Endothelial cell of umbilical vein (primary cell): ENCODE measurements at regions not wholly inside any gene's neighbourhood (a gene's known extent, or its start where the extent isn't known, plus 50 kb on each side); places are given as distances from the start of the nearest gene placed in this dataset.

ENCODE experiments used
- CTCF ChIP-seq, 2 donors: IDR thresholded peaks; 1 replicate in 1 of 2; 2 replicates in 1 of 2; pipeline ENCODE4 v1.5.1; 2011; ENCODE audit warnings: low read length in 2 of 2, mild to moderate bottlenecking in 2 of 2, moderate library complexity in 2 of 2, control low read depth in 1 of 2, inconsistent platforms in 1 of 2, low read depth in 1 of 2; ENCODE audit not compliant: insufficient read depth in 1 of 2; ENCODE audit errors: extremely low read depth in 1 of 2
- EZH2 ChIP-seq: IDR thresholded peaks from 2 replicates; pipeline ENCODE4 v1.6.1; 2012; ENCODE audit warnings: borderline replicate concordance, low read depth, mild to moderate bottlenecking, moderate library complexity, low read length, inconsistent platforms; ENCODE audit not compliant: severe bottlenecking
- FOS ChIP-seq: IDR thresholded peaks from 2 replicates; pipeline ENCODE4 v1.6.1; 2011; ENCODE audit warnings: mild to moderate bottlenecking, low read length, moderate library complexity, borderline replicate concordance; ENCODE audit not compliant: insufficient read depth
- GATA2 ChIP-seq: IDR thresholded peaks from 2 replicates; pipeline ENCODE4 v1.7.0; 2011; ENCODE audit warnings: low read depth, mild to moderate bottlenecking, moderate library complexity, mixed read lengths, low read length; ENCODE audit not compliant: insufficient read length, insufficient read depth
- JUN ChIP-seq: IDR thresholded peaks from 2 replicates; pipeline ENCODE4 v1.6.1; 2011; ENCODE audit warnings: borderline replicate concordance, low read depth; ENCODE audit not compliant: insufficient read length, insufficient read depth
- MAX ChIP-seq: IDR thresholded peaks from 2 replicates; pipeline ENCODE4 v1.6.1; 2011; ENCODE audit not compliant: insufficient read depth, insufficient read length
- MYC ChIP-seq: IDR thresholded peaks from one replicate; pipeline ENCODE4 v1.6.1; 2011; ENCODE audit warnings: mild to moderate bottlenecking, low read depth, low read length
- POLR2A ChIP-seq: IDR thresholded peaks from 2 replicates; pipeline ENCODE4 v1.6.1; 2012; ENCODE audit warnings: low read depth, mild to moderate bottlenecking, control low read depth, low read length
- POLR2AphosphoS5 ChIP-seq: IDR thresholded peaks from 2 replicates; pipeline ENCODE4 v1.6.1; 2012; ENCODE audit warnings: low read depth, mild to moderate bottlenecking, control low read depth, low read length, moderate library complexity; ENCODE audit not compliant: insufficient read depth

GRCh38 chr4:14053291-14053690 lies 425.8 kb upstream of the BOD1L1 start:
- TF ChIP-seq CTCF (IDR thresholded peaks at IDR 0.05; ENCODE audit: extremely low read depth in 1 of 2, insufficient read depth in 1 of 2, low read depth in 1 of 2, low read length in 2 of 2) (no peak), JUN (no peak), POLR2A (no peak), EZH2 (no peak), POLR2AphosphoS5 (no peak), MAX (no peak), MYC (no peak), GATA2 (no peak), FOS (no peak)
